H9 (cell line): ENCODE measurements at regions not wholly inside any gene's neighbourhood (a gene's known extent, or its start where the extent isn't known, plus 50 kb on each side); places are given as distances from the start of the nearest gene placed in this dataset.

Experiments used
- DNase-seq: peaks from one replicate; pipeline ENCODE4 v3.0.0-alpha.2; 2017
- H2AFZ ChIP-seq: one replicate; pipeline ENCODE4 v1.6.1; 2013; ENCODE audit warnings: mild to moderate bottlenecking, low read length, control low read depth, moderate library complexity
- H2AK5ac ChIP-seq: 2 replicates; pipeline ENCODE4 v1.6.1; 2013; ENCODE audit warnings: low read length, control low read depth, mixed read lengths; ENCODE audit not compliant: insufficient read length
- H2BK120ac ChIP-seq: one replicate; pipeline ENCODE4 v1.6.1; 2013; ENCODE audit warnings: low read depth, mild to moderate bottlenecking, low read length, control low read depth, inconsistent platforms; ENCODE audit not compliant: poor library complexity, severe bottlenecking
- H2BK12ac ChIP-seq: 2 replicates; pipeline ENCODE4 v1.6.1; 2013; ENCODE audit warnings: low read length, control low read depth, mixed read lengths, low read depth; ENCODE audit not compliant: insufficient read length
- H2BK15ac ChIP-seq: 2 replicates; pipeline ENCODE4 v1.6.1; 2013; ENCODE audit warnings: low read depth, low read length, control low read depth
- H2BK20ac ChIP-seq: one replicate; pipeline ENCODE4 v1.6.1; 2013; ENCODE audit warnings: low read depth, mild to moderate bottlenecking, low read length, control low read depth, inconsistent platforms; ENCODE audit not compliant: poor library complexity, severe bottlenecking
- H2BK5ac ChIP-seq: 2 replicates; pipeline ENCODE4 v1.6.1; 2013; ENCODE audit warnings: low read length, control low read depth, mixed read lengths; ENCODE audit not compliant: insufficient read length
- H3K14ac ChIP-seq: 2 replicates; pipeline ENCODE4 v1.6.1; 2013; ENCODE audit warnings: low read length, control low read depth; ENCODE audit not compliant: insufficient read depth
- H3K18ac ChIP-seq: 2 replicates; pipeline ENCODE4 v1.6.1; 2013; ENCODE audit warnings: low read depth, mild to moderate bottlenecking, mixed read lengths, low read length, control low read depth; ENCODE audit not compliant: insufficient read length
- H3K23ac ChIP-seq: 2 replicates; pipeline ENCODE4 v1.6.1; 2013; ENCODE audit warnings: low read length, control low read depth, mixed read lengths, low read depth; ENCODE audit not compliant: insufficient read length
- H3K23me2 ChIP-seq: 2 replicates; pipeline ENCODE4 v1.6.1; 2013; ENCODE audit warnings: low read depth, mild to moderate bottlenecking, mixed read lengths, low read length, control low read depth; ENCODE audit not compliant: insufficient read length, poor library complexity, severe bottlenecking
- H3K27ac ChIP-seq: 2 replicates; pipeline ENCODE4 v1.5.1; 2013; ENCODE audit warnings: low read length, control low read depth, mixed read lengths, low read depth; ENCODE audit not compliant: insufficient read length
- H3K27me3 ChIP-seq: 2 replicates; pipeline ENCODE4 v1.6.1; 2013; ENCODE audit warnings: low read length, control low read depth, inconsistent platforms; ENCODE audit not compliant: insufficient read depth
- H3K4ac ChIP-seq: 2 replicates; pipeline ENCODE4 v1.6.1; 2013; ENCODE audit warnings: low read depth, mild to moderate bottlenecking, control low read depth, inconsistent platforms, low read length, moderate library complexity
- H3K4me1 ChIP-seq: 2 replicates; pipeline ENCODE4 v1.6.1; 2013; ENCODE audit warnings: low read length, control low read depth, inconsistent platforms; ENCODE audit not compliant: insufficient read depth
- H3K4me2 ChIP-seq: 2 replicates; pipeline ENCODE4 v1.6.1; 2013; ENCODE audit warnings: low read length, control low read depth, mixed read lengths; ENCODE audit not compliant: insufficient read length, insufficient read depth
- H3K56ac ChIP-seq: 2 replicates; pipeline ENCODE4 v1.6.1; 2013; ENCODE audit warnings: low read depth, mild to moderate bottlenecking, mixed read lengths, low read length, control low read depth; ENCODE audit not compliant: insufficient read length
- H3K79me1 ChIP-seq: 2 replicates; pipeline ENCODE4 v1.6.1; 2013; ENCODE audit warnings: low read depth, mild to moderate bottlenecking, moderate library complexity, low read length, control low read depth, inconsistent platforms; ENCODE audit not compliant: insufficient read depth, poor library complexity, severe bottlenecking
- H3K79me2 ChIP-seq: 2 replicates; pipeline ENCODE4 v1.6.1; 2013; ENCODE audit warnings: low read length, control low read depth, inconsistent platforms; ENCODE audit not compliant: insufficient read depth
- H3K9ac ChIP-seq: 2 replicates; pipeline ENCODE4 v1.6.1; 2013; ENCODE audit warnings: low read length, control low read depth, mixed read lengths; ENCODE audit not compliant: insufficient read length; ENCODE audit errors: extremely low read depth
- H3K9me3 ChIP-seq: one replicate; pipeline ENCODE4 v1.6.1; 2013; ENCODE audit warnings: low read depth, low read length, inconsistent platforms; ENCODE audit not compliant: control insufficient read depth
- H3T11ph ChIP-seq: one replicate; pipeline ENCODE4 v1.6.1; 2013; ENCODE audit warnings: mild to moderate bottlenecking, low read length, control low read depth, inconsistent platforms
- H4K20me1 ChIP-seq: one replicate; pipeline ENCODE4 v1.6.1; 2013; ENCODE audit not compliant: control insufficient read depth, insufficient read length, insufficient read depth
- H4K5ac ChIP-seq: 2 replicates; pipeline ENCODE4 v1.6.1; 2013; ENCODE audit warnings: low read depth, mild to moderate bottlenecking, mixed read lengths, low read length, control low read depth; ENCODE audit not compliant: insufficient read length
- H4K8ac ChIP-seq: replicated peaks from 2 replicates; pipeline ENCODE4 v1.6.1; 2013; ENCODE audit warnings: low read length, control low read depth, mixed read lengths, low read depth; ENCODE audit not compliant: insufficient read length
- H4K91ac ChIP-seq: 2 replicates; pipeline ENCODE4 v1.6.1; 2013; ENCODE audit warnings: low read depth, mild to moderate bottlenecking, moderate library complexity, mixed read lengths, low read length, control low read depth; ENCODE audit not compliant: insufficient read length
- H3K27ac Mint-ChIP-seq, 3 experiments: 2 replicates in 2 of 3; 3 replicates in 1 of 3; pipeline ENCODE4 v1.8.0; 2020 to 2021; ENCODE audit warnings: mixed read lengths in 3 of 3, mild to moderate bottlenecking in 1 of 3, moderate library complexity in 1 of 3
- H3K27me3 Mint-ChIP-seq: 2 replicates; pipeline ENCODE4 v1.8.0; 2021; ENCODE audit warnings: low read depth, mild to moderate bottlenecking, moderate library complexity, mixed read lengths
- H3K36me3 Mint-ChIP-seq, 3 experiments: 2 replicates in 2 of 3; 3 replicates in 1 of 3; pipeline ENCODE4 v1.8.0; 2020 to 2021; ENCODE audit warnings: low read depth in 3 of 3, mixed read lengths in 3 of 3; ENCODE audit not compliant: insufficient read depth in 1 of 3
- H3K4me1 Mint-ChIP-seq, 2 experiments: 2 replicates each; pipeline ENCODE4 v1.8.0; 2020; ENCODE audit warnings: mixed read lengths in 2 of 2
- H3K4me3 Mint-ChIP-seq, 2 experiments: 2 replicates in 1 of 2; 3 replicates in 1 of 2; pipeline ENCODE4 v1.8.0; 2020 to 2021; ENCODE audit warnings: mild to moderate bottlenecking in 2 of 2, mixed read lengths in 2 of 2, moderate library complexity in 1 of 2
- H3K9me3 Mint-ChIP-seq, 2 experiments: 2 replicates in 1 of 2; 3 replicates in 1 of 2; pipeline ENCODE4 v1.8.0; 2020; ENCODE audit warnings: mild to moderate bottlenecking in 2 of 2, mixed read lengths in 2 of 2, moderate library complexity in 1 of 2
- CTCF ChIP-seq: fragments of 200-600 bp; sonication (generic); conservative IDR thresholded peaks from 3 replicates; pipeline ENCODE4 v1.8.0; 2021; ENCODE audit warnings: antibody characterized with exemption, mild to moderate bottlenecking
- WGBS: extraction: QIAGEN DNeasy Blood & Tissue Kit; methylation state at CpG from one replicate; pipeline ENCODE4 v1.1.7; 2013; ENCODE audit warnings: missing lambda C conversion rate, low lambda C conversion rate, mixed read lengths; ENCODE audit not compliant: insufficient read length; ENCODE audit errors: extremely low coverage; 5-methylcytosine and 5-hydroxymethylcytosine counted together

- WGBS, result no CpG with 5 or more reads among the region's 7 CpGs
- no peaks in the 10 kb centered on the region for H3K27me3 ChIP-seq
- H4K91ac ChIP-seq, result no peak overlapping the region
- no peaks in the 10 kb centered on the region for H3K79me2 ChIP-seq
- no peak overlapping the region for H3K4me2 ChIP-seq
- H3K23ac ChIP-seq, result no peak overlapping the region
- H2BK12ac ChIP-seq, result no peak overlapping the region
- H3K23me2 ChIP-seq, result no peaks in the 10 kb centered on the region
- no peak overlapping the region for H3K14ac ChIP-seq
- no peak overlapping the region for H2AK5ac ChIP-seq
- Mint-ChIP-seq H3K27ac (no peak overlapping the region), H3K36me3 (no peaks in the 10 kb centered on the region), H3K9me3 (no peaks in the 10 kb centered on the region), H3K4me3 (no peak overlapping the region), H3K27me3 (no peaks in the 10 kb centered on the region), H3K4me1 (peaks cover 0 to 4% of the 10 kb centered on the region in 2 experiments; a peak in 1 of 4 replicates)
- no peak overlapping the region for H3K4ac ChIP-seq
- no peaks in the 10 kb centered on the region for H3K4me1 ChIP-seq
- H3K79me1 ChIP-seq, result no peaks in the 10 kb centered on the region
- no peaks in the 10 kb centered on the region for H4K20me1 ChIP-seq
- DNase-seq, result no peak
- H3K56ac ChIP-seq, result no peak overlapping the region
- H3T11ph ChIP-seq, result no peak overlapping the region
- H2BK5ac ChIP-seq, result no peak overlapping the region
- H3K27ac ChIP-seq, result no peak overlapping the region
- no peak overlapping the region for H3K9ac ChIP-seq
- no peak overlapping the region for H2AFZ ChIP-seq
- H3K9me3 ChIP-seq, result no peaks in the 10 kb centered on the region
- H2BK120ac ChIP-seq, result no peak overlapping the region
- no peak for TF ChIP-seq CTCF
- no peak overlapping the region for H4K5ac ChIP-seq
- H2BK20ac ChIP-seq, result no peak overlapping the region
- no peak overlapping the region for H4K8ac ChIP-seq
- H2BK15ac ChIP-seq, result no peak overlapping the region
- no peak overlapping the region for H3K18ac ChIP-seq
Measured at GRCh38 chr5:98214240-98215051, 559.0 kb upstream of the RGMB start.
